Naive thymus-derived CD4-positive, alpha-beta T cell (primary cell): ENCODE measurements at regions not wholly inside any gene's neighbourhood (a gene's known extent, or its start where the extent isn't known, plus 50 kb on each side); places are given as distances from the start of the nearest gene placed in this dataset.
"Not testable (repeated sequence)": the region's sequence is repeated elsewhere in the genome, so short reads cannot be mapped to it uniquely, and the experiment has no call there.

Experiments used
- ATAC-seq: fragments of 150-1000 bp; cut with Tn5 transposase; 2 replicates; pipeline ENCODE4 v1.10.0; 2021; ENCODE audit warnings: mild to moderate bottlenecking, moderate library complexity
- CTCF ChIA-PET: fragments of 350-600 bp; sonication (Branson Sonifier 250); formaldehyde crosslinking; loops from one replicate; lab custom pipeline; 2021; ENCODE audit warnings: antibody characterized with exemption; lab: Charles Lee
- POLR2A ChIA-PET: fragments of 350-600 bp; sonication (Branson Sonifier 250); formaldehyde crosslinking; loops from one replicate; lab custom pipeline; 2021; ENCODE audit warnings: antibody characterized with exemption, inconsistent platforms; lab: Charles Lee
- DNase-seq, 9 donors: peaks; one replicate each; pipeline versions ENCODE4 v3.0.0 to v3.0.0-alpha.2; 2020 to 2022; ENCODE audit warnings: mixed read lengths in 1 of 9
- H3K27ac ChIP-seq: one replicate; pipeline ENCODE4 v1.7.0; 2013; ENCODE audit warnings: mild to moderate bottlenecking, low read depth, low read length, moderate library complexity
- H3K27me3 ChIP-seq, 2 donors: one replicate each; pipeline ENCODE4 v1.7.0; 2013; ENCODE audit warnings: low read length in 2 of 2, mild to moderate bottlenecking in 2 of 2, moderate library complexity in 2 of 2; ENCODE audit not compliant: control insufficient read depth in 2 of 2, insufficient read depth in 2 of 2
- H3K36me3 ChIP-seq, 3 experiments: 1 replicate in 2 of 3; 2 replicates in 1 of 3; pipeline ENCODE4 v1.7.0; 2013; ENCODE audit warnings: low read length in 3 of 3, mild to moderate bottlenecking in 3 of 3, moderate library complexity in 1 of 3; ENCODE audit not compliant: insufficient read depth in 3 of 3, control insufficient read depth in 2 of 3
- H3K4me1 ChIP-seq, 2 donors: one replicate each; pipeline ENCODE4 v1.7.0; 2013; ENCODE audit warnings: low read length in 2 of 2, mild to moderate bottlenecking in 2 of 2, moderate library complexity in 1 of 2; ENCODE audit not compliant: control insufficient read depth in 2 of 2, insufficient read depth in 2 of 2
- H3K4me3 ChIP-seq: 2 replicates; pipeline ENCODE4 v1.7.0; 2013; ENCODE audit warnings: mild to moderate bottlenecking, low read length
- H3K9me3 ChIP-seq, 3 experiments: 1 replicate in 2 of 3; 2 replicates in 1 of 3; pipeline ENCODE4 v1.7.0; 2013; ENCODE audit warnings: low read length in 3 of 3; ENCODE audit not compliant: control insufficient read depth in 2 of 3
- H3K27ac Mint-ChIP-seq, 9 donors: one replicate each; pipeline ENCODE4 v1.8.0; 2020 to 2022; ENCODE audit warnings: mixed read lengths in 9 of 9, mild to moderate bottlenecking in 8 of 9, moderate library complexity in 5 of 9, inconsistent platforms in 2 of 9
- H3K27me3 Mint-ChIP-seq, 5 donors: one replicate each; pipeline ENCODE4 v1.8.0; 2021 to 2022; ENCODE audit warnings: mixed read lengths in 5 of 5, mild to moderate bottlenecking in 1 of 5
- H3K36me3 Mint-ChIP-seq, 5 donors: one replicate each; pipeline ENCODE4 v1.8.0; 2020 to 2022; ENCODE audit warnings: mixed read lengths in 5 of 5, mild to moderate bottlenecking in 3 of 5, inconsistent platforms in 1 of 5
- H3K4me1 Mint-ChIP-seq, 7 donors: one replicate each; pipeline ENCODE4 v1.8.0; 2020 to 2022; ENCODE audit warnings: mixed read lengths in 7 of 7, mild to moderate bottlenecking in 3 of 7, inconsistent platforms in 1 of 7
- H3K4me3 Mint-ChIP-seq, 10 donors: one replicate each; pipeline ENCODE4 v1.8.0; 2020 to 2022; ENCODE audit warnings: mild to moderate bottlenecking in 10 of 10, mixed read lengths in 10 of 10, moderate library complexity in 6 of 10, inconsistent platforms in 2 of 10
- H3K9me3 Mint-ChIP-seq, 11 donors: one replicate each; pipeline ENCODE4 v1.8.0; 2020 to 2022; ENCODE audit warnings: mixed read lengths in 11 of 11, mild to moderate bottlenecking in 4 of 11, inconsistent platforms in 1 of 11, moderate library complexity in 1 of 11
- intact Hi-C, 2 donors: fragments of 100-400 bp; cut with micrococcal nuclease; formaldehyde crosslinking; loops; one replicate each; pipeline ENCODE4 v1.15.1; 2023

DNA sequence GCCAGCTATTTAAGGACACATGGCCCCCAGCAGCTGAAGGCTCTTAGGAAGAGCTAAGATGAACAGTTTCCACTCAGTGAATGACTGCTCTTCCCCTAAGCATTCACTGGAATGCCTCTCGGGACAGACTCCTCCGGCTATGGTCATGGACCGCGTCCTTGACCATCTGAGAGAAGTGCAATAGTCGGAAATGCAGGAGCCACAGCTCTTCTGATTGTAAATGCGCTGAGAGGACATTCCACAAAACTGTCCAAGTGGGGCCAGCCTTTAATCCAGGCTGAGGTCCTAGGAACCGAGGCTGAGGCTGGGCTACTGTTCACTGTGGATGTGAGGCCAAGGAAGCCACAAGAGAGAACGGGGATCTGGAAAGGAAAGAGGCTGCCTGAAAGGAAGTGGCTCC, 162.0 kb upstream of the TMEM72 start:
- H3K4me1 Mint-ChIP-seq: no peaks in the 10 kb centered on the region

DNA sequence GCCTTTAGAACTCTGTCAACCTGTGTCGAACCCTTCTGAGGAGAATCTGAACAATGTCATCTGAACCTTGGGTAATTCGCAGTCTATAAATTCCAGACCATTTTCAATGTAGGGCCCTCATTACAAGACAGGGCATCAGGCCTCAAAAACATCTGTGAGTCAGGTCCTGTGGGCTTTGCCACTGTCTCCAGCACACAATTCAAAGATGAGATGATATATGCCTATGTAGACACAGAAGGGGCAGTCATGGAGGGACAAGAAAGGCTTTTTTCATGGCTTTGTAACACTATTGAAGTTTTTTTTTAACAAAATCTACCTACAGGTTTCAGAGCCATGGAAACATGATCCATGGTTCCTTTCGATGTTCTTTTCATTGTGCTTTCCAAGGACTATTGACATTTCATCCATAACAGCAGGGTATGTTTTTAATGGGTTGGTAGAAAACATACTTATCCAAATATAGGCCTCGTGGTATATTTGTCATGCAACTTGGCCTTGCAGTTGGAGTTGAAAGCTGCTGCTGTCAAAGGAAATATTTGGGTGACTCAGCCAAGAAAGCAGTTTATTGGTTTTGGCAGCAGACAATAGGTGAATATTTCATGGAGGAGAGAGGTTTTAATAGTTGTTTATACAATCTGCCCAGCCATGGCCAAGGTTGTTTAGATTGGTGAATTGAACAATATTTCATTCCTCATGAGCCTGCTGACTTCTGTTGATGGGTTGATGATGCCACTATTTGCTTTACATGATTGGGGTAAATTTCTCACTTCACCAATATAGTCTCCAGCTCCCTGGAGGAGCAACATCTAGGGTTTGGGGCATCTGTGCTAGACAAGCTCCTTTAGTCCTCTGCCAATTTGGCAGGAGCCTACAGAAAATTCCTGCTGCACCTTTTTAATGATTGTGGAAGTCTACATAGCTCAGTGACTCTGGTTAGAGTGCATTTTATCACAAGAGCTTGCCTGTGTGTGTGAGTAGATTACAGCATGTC, 158.4 kb upstream of the TMEM72 start:
- Mint-ChIP-seq H3K36me3 (no peaks in the 10 kb centered on the region), H3K9me3 (peaks cover 0 to 6% (median 0%) of the 10 kb centered on the region in 11 donors), H3K4me3 (no peak overlapping the region), H3K27ac (no peak overlapping the region), H3K4me1 (peaks cover 0 to 1% (median 0%) of the 10 kb centered on the region in 7 donors), H3K27me3 (peaks cover 0 to 24% (median 3%) of the 10 kb centered on the region in 5 donors)
- H3K27ac ChIP-seq: no peak overlapping the region
- intact Hi-C loops: no loop called here
- no peaks in the 10 kb centered on the region for H3K9me3 ChIP-seq
- CTCF ChIA-PET: no interaction called here
- POLR2A ChIA-PET: no interaction called here
- no peak for DNase-seq
- no peaks in the 10 kb centered on the region for H3K36me3 ChIP-seq
- H3K4me1 ChIP-seq: no peaks in the 10 kb centered on the region
- H3K27me3 ChIP-seq: no peaks in the 10 kb centered on the region
- H3K4me3 ChIP-seq: no peak overlapping the region
- no peak for ATAC-seq

More for the DNA sequence above, 162.0 kb upstream of the TMEM72 start:
- Histone ChIP-seq H3K27ac (no peak overlapping the region), H3K4me3 (no peak overlapping the region), H3K9me3 (no peaks in the 10 kb centered on the region), H3K4me1 (no peaks in the 10 kb centered on the region), H3K36me3 (no peaks in the 10 kb centered on the region), H3K27me3 (no peaks in the 10 kb centered on the region)
- no peak overlapping the region for H3K27ac Mint-ChIP-seq
- intact Hi-C loops: no loop called here
- H3K36me3 Mint-ChIP-seq: no peaks in the 10 kb centered on the region
- H3K4me3 Mint-ChIP-seq: no peak overlapping the region
- peaks cover 0 to 5% (median 0%) of the 10 kb centered on the region in 5 donors for H3K27me3 Mint-ChIP-seq
- H3K9me3 Mint-ChIP-seq: peaks cover 0 to 4% (median 0%) of the 10 kb centered on the region in 11 donors
- CTCF ChIA-PET: interaction anchor here (0.6 kb wide), 1 partner anchor 26 kb away, joined by 3 read pairs; no protein-coding TSS in a partner anchor
- DNase-seq (no peak), ATAC-seq (no peak)
- POLR2A ChIA-PET: no interaction called here

DNA sequence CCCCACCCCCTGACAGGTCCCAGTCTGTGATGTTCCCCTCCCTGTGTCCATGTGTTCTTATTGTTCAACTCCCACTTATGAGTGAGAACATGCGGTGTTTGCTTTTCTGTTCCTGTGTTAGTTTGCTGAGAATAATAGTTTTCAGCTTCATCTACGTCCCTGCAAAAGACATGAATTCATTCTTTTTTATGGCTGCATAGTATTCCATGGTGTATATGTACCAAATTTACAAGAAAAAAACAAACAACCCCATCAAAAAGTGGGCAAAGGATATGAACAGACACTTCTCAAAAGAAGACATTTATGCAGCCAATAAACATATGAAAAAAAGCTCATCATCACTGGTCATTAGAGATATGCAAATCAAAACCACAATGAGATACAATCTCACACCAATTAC, 156.8 kb upstream of the TMEM72 start:
- H3K27ac ChIP-seq, CTCF ChIA-PET, H3K27ac Mint-ChIP-seq, H3K27me3 ChIP-seq, H3K36me3 ChIP-seq, H3K9me3 ChIP-seq, H3K36me3 Mint-ChIP-seq, H3K4me1 ChIP-seq, H3K9me3 Mint-ChIP-seq, ATAC-seq, H3K4me3 Mint-ChIP-seq, H3K4me3 ChIP-seq, POLR2A ChIA-PET, DNase-seq, intact Hi-C loops, H3K4me1 Mint-ChIP-seq: not testable (repeated sequence)
- H3K27me3 Mint-ChIP-seq: peaks cover 0 to 30% (median 4%) of the 10 kb centered on the region in 5 donors

DNA sequence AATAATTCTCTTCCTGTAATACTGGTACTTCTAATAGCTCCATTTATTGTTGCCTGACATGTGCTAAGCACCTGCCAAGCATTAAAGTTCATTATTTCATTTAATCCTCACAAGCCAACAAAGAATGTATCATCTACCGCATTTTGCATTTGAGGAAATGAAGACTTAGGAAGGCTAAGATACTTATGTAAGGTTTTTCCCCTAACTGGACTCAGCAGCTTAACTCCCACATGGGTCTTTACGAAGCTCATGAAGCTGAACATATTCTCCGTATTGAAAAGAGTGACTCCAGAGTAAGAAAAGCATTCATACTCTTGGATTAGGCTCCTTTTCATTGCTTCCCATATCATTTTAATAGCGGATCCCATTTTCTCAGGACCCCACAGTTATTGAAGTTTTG, 155.7 kb upstream of the TMEM72 start:
- Histone ChIP-seq H3K9me3 (no peaks in the 10 kb centered on the region), H3K27ac (no peak overlapping the region), H3K36me3 (no peaks in the 10 kb centered on the region), H3K4me3 (no peak overlapping the region), H3K4me1 (no peaks in the 10 kb centered on the region), H3K27me3 (no peaks in the 10 kb centered on the region)
- CTCF ChIA-PET: no interaction called here
- Mint-ChIP-seq H3K9me3 (peaks cover 0 to 4% (median 0%) of the 10 kb centered on the region in 11 donors), H3K27ac (no peak overlapping the region), H3K4me3 (no peak overlapping the region), H3K4me1 (peaks cover 0 to 1% (median 0%) of the 10 kb centered on the region in 7 donors), H3K27me3 (peaks cover 0 to 29% (median 8%) of the 10 kb centered on the region in 5 donors), H3K36me3 (no peaks in the 10 kb centered on the region)
- POLR2A ChIA-PET: no interaction called here
- ATAC-seq: no peak
- intact Hi-C loops: no loop called here
- DNase-seq: no peak

DNA sequence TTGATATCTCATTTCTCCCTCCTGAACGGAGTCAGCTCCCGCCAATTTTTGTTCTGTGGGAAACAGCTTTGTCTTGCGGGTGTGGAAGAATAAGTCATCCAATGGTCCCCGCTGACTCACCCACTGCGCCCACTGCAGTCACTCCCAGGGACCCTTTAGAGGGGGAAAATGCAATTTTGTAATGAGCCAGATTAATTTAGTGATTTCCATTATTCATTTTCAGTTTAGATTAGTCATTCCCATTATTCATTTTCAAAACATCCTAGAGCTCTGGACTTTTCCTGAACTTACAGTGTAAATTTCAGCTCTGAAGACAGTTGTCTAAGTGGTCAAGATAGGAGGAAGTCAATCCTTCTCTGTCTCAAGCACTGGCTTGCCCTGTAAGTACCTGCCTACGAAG, 154.9 kb upstream of the TMEM72 start:
- POLR2A ChIA-PET: no interaction called here

DNA sequence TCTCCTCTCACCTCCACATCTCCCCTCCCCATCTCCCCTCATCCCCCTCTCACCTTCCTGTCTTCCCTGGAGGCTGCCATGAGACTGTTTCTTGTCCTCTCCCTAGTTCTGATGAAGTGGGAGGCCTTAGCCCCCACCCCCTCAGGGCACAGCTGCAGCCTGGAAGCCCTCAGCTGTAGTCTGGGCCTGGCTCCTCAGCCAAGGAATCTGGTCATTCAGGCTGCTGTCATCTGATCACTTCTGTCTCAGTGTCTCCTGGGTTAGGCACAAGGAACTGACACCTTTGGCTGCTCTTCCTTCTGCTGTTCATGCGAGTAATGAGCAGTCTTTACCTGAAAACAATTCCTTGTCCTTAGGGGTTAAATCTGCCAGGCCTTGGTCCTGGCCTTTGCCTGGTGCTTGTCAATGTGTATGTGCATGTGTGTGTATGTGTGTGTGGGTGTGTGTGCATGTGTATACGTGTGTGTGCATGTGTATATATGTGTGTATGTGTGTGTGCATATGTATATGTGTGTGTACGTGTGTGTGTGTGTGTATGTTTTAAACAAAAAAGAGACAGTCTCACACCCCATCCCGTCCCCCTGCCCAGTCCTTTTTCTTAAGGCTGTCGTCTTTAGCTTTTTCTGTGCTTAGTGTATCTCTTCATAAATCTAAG, 153.5 kb upstream of the TMEM72 start:
- no peak for ATAC-seq
- no peaks in the 10 kb centered on the region for H3K9me3 ChIP-seq

More for the DNA sequence above, 154.9 kb upstream of the TMEM72 start:
- Histone ChIP-seq H3K4me1 (no peaks in the 10 kb centered on the region), H3K27me3 (no peaks in the 10 kb centered on the region), H3K4me3 (no peak overlapping the region), H3K9me3 (no peaks in the 10 kb centered on the region), H3K36me3 (no peaks in the 10 kb centered on the region), H3K27ac (no peak overlapping the region)
- Mint-ChIP-seq H3K27me3 (peaks cover 2 to 33% (median 8%) of the 10 kb centered on the region in 5 donors), H3K4me1 (peaks cover 0 to 1% (median 0%) of the 10 kb centered on the region in 7 donors), H3K4me3 (no peak overlapping the region), H3K36me3 (no peaks in the 10 kb centered on the region), H3K9me3 (peaks cover 0 to 4% (median 0%) of the 10 kb centered on the region in 11 donors), H3K27ac (no peak overlapping the region)
- intact Hi-C loops: no loop called here
- CTCF ChIA-PET: no interaction called here
- DNase-seq (no peak), ATAC-seq (no peak)

More for the DNA sequence above, 153.5 kb upstream of the TMEM72 start:
- Histone ChIP-seq H3K27me3 (no peaks in the 10 kb centered on the region), H3K27ac (no peak overlapping the region), H3K4me3 (no peak overlapping the region), H3K36me3 (no peaks in the 10 kb centered on the region), H3K4me1 (no peaks in the 10 kb centered on the region)
- H3K9me3 Mint-ChIP-seq: peaks cover 0 to 3% (median 0%) of the 10 kb centered on the region in 11 donors
- intact Hi-C loops: no loop called here
- H3K27me3 Mint-ChIP-seq: peaks cover 2 to 34% (median 8%) of the 10 kb centered on the region in 5 donors
- no peaks in the 10 kb centered on the region for H3K36me3 Mint-ChIP-seq
- POLR2A ChIA-PET: no interaction called here
- no peak for DNase-seq
- CTCF ChIA-PET: no interaction called here
- peaks cover 0 to 1% (median 0%) of the 10 kb centered on the region in 7 donors for H3K4me1 Mint-ChIP-seq
- H3K4me3 Mint-ChIP-seq: no peak overlapping the region
- no peak overlapping the region for H3K27ac Mint-ChIP-seq
